Natural killer cell (primary cell): ENCODE measurements at regions not wholly inside any gene's neighbourhood (a gene's known extent, or its start where the extent isn't known, plus 50 kb on each side); places are given as distances from the start of the nearest gene placed in this dataset.

Experiments used
- ATAC-seq, 3 donors: fragments of 150-1000 bp in 2 of 3; fragments of 200-7000 bp in 1 of 3; cut with Tn5 transposase; 1 replicate in 1 of 3; 2 replicates in 2 of 3; pipeline ENCODE4 v1.10.0; 2021; ENCODE audit warnings: mild to moderate bottlenecking in 2 of 3, moderate library complexity in 2 of 3
- DNase-seq, 2 donors: peaks; one replicate each; pipeline versions ENCODE4 v3.0.0 to v3.0.0-alpha.2; 2013 to 2021; ENCODE audit warnings: mixed read lengths in 1 of 2
- H3K27ac ChIP-seq: one replicate; pipeline ENCODE4 v1.5.1; 2013; ENCODE audit warnings: mild to moderate bottlenecking, low read length
- H3K27me3 ChIP-seq: one replicate; pipeline ENCODE4 v1.6.1; 2013; ENCODE audit warnings: low read length; ENCODE audit not compliant: control insufficient read depth, insufficient read depth
- H3K36me3 ChIP-seq: one replicate; pipeline ENCODE4 v1.6.1; 2013; ENCODE audit warnings: low read length; ENCODE audit not compliant: control insufficient read depth, insufficient read depth
- H3K4me1 ChIP-seq: one replicate; pipeline ENCODE4 v1.6.1; 2013; ENCODE audit warnings: low read length; ENCODE audit not compliant: control insufficient read depth, insufficient read depth
- H3K4me3 ChIP-seq: one replicate; pipeline ENCODE4 v1.5.1; 2013; ENCODE audit warnings: low read length
- H3K9me3 ChIP-seq: one replicate; pipeline ENCODE4 v1.6.1; 2013; ENCODE audit warnings: low read length; ENCODE audit not compliant: control insufficient read depth, insufficient read depth
- H3K27ac Mint-ChIP-seq, 2 donors: one replicate each; pipeline ENCODE4 v1.8.0; 2022; ENCODE audit warnings: mild to moderate bottlenecking in 2 of 2, mixed read lengths in 2 of 2, moderate library complexity in 1 of 2
- H3K27me3 Mint-ChIP-seq, 2 donors: one replicate each; pipeline ENCODE4 v1.8.0; 2022; ENCODE audit warnings: low read depth in 2 of 2, mixed read lengths in 2 of 2
- H3K36me3 Mint-ChIP-seq: one replicate; pipeline ENCODE4 v1.8.0; 2022; ENCODE audit warnings: mixed read lengths
- H3K4me1 Mint-ChIP-seq, 2 donors: one replicate each; pipeline ENCODE4 v1.8.0; 2022; ENCODE audit warnings: mixed read lengths in 2 of 2
- H3K4me3 Mint-ChIP-seq: one replicate; pipeline ENCODE4 v1.8.0; 2022; ENCODE audit warnings: mild to moderate bottlenecking, moderate library complexity, mixed read lengths
- H3K9me3 Mint-ChIP-seq, 2 donors: one replicate each; pipeline ENCODE4 v1.8.0; 2022; ENCODE audit warnings: mixed read lengths in 2 of 2
- CTCF ChIP-seq: fragments of 200-600 bp; IDR thresholded peaks from one replicate; pipeline ENCODE4 v1.8.0; 2022; ENCODE audit warnings: antibody characterized with exemption
- WGBS: methylation state at CpG from one replicate; pipeline ENCODE4 v1.1.7; 2013; ENCODE audit warnings: missing lambda C conversion rate; ENCODE audit not compliant: insufficient coverage; 5-methylcytosine and 5-hydroxymethylcytosine counted together
- intact Hi-C: fragments of 100-400 bp; cut with micrococcal nuclease; formaldehyde crosslinking; loops from one replicate; pipeline ENCODE4 v1.14.2; 2022

DNA sequence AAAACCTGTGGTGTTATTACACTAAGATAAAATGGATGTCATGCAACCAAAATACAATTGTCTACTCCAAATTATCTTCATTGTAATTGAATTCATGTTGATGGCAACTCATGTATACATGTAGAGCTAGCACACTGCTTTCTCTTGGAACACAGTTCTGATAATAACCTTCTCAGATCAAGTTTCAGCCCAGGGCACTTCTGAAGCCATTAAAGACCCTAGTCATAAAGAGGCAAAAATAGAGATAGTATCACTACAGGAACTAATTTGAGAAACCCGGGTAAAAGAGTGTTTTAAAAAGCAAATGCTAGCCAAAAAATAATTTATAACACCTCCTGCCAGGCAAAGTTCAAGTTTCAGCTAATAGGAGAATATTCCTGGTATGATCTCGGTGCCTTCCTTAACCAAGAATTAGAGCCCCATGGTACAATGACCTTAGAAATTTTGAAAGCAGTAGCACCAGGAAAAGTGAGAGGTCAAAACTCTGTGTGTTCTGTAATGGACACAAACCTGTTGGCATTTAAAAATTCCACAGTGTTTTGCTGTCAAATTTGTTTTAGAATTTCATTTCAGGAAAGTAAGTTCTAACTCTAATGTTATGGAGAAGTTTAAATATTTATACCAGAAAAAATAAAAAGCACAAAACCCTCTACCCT, 105.0 kb upstream of the FRMD6 start:
- H3K4me1 Mint-ChIP-seq = no peaks in the 10 kb centered on the region
- no peaks in the 10 kb centered on the region for H3K4me1 ChIP-seq
- H3K9me3 Mint-ChIP-seq = no peaks in the 10 kb centered on the region
- no peak overlapping the region for H3K4me3 Mint-ChIP-seq
- intact Hi-C loops = no loop called here
- WGBS = 65% methylated on average over 2 of the region's 2 CpGs
- no peak for ATAC-seq
- no peaks in the 10 kb centered on the region for H3K36me3 ChIP-seq
- H3K9me3 ChIP-seq = no peaks in the 10 kb centered on the region
- H3K27ac ChIP-seq = no peak overlapping the region
- DNase-seq = no peak
- no peak overlapping the region for H3K27ac Mint-ChIP-seq
- no peak overlapping the region for H3K4me3 ChIP-seq
- no peak for TF ChIP-seq CTCF
- peaks cover 2% of the 10 kb centered on the region for H3K27me3 ChIP-seq
- no peaks in the 10 kb centered on the region for H3K36me3 Mint-ChIP-seq
- peaks cover 26 to 70% of the 10 kb centered on the region in 2 donors for H3K27me3 Mint-ChIP-seq

DNA sequence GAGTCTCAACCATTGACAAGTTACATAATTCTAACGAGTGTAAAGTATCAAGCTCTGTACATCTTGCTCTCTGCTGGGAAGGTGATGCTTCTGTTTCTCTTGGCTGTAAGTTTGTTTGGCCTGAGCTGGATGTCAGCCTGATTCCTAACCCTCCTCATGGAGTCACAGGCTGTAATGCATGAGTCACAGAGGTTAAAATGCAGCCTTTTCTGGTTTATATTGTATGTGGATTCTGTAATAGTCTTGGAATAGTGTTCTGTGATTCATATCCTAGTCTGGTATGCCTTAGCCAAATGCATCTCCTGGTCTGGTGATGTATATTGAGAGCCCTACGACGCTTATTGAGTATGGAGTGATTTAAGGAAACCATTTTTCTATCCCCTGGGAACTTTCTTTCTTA, 104.5 kb upstream of the FRMD6 start:
- no peaks in the 10 kb centered on the region for H3K36me3 ChIP-seq
- WGBS = no CpG with 5 or more reads among the region's 3 CpGs
- Mint-ChIP-seq H3K27me3 (peaks cover 23 to 68% of the 10 kb centered on the region in 2 donors), H3K9me3 (no peaks in the 10 kb centered on the region), H3K4me3 (no peak overlapping the region), H3K4me1 (no peaks in the 10 kb centered on the region), H3K27ac (no peak overlapping the region), H3K36me3 (no peaks in the 10 kb centered on the region)
- H3K4me1 ChIP-seq = no peaks in the 10 kb centered on the region
- peaks cover 2% of the 10 kb centered on the region for H3K27me3 ChIP-seq
- H3K27ac ChIP-seq = no peak overlapping the region
- intact Hi-C loops = no loop called here
- no peak for ATAC-seq
- no peaks in the 10 kb centered on the region for H3K9me3 ChIP-seq
- DNase-seq = no peak
- H3K4me3 ChIP-seq = no peak overlapping the region
- no peak for TF ChIP-seq CTCF

DNA sequence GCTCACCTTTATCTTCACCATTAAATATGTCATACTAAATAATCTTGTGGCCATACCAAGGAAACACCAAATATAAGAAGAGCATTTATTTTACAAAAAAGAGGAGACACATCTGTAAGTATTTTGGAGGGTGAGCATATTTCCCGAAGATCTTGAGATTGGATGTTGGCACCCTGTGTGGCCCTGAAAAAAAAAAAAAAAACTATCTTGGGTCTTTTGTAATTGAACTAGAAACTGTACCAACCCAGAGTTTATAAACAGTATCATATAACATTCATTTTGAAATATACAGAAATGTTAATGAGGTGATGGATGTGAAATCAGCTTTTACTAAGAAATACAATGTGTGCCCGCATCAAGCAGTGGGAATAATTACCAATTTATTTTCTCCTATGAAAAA, 104.0 kb upstream of the FRMD6 start:
- Histone ChIP-seq H3K4me1 (no peaks in the 10 kb centered on the region), H3K27me3 (peaks cover 2% of the 10 kb centered on the region), H3K27ac (no peak overlapping the region), H3K36me3 (no peaks in the 10 kb centered on the region), H3K4me3 (no peak overlapping the region), H3K9me3 (no peaks in the 10 kb centered on the region)
- Mint-ChIP-seq H3K4me1 (no peaks in the 10 kb centered on the region), H3K4me3 (no peak overlapping the region), H3K27me3 (peaks cover 20 to 66% of the 10 kb centered on the region in 2 donors), H3K36me3 (no peaks in the 10 kb centered on the region), H3K27ac (no peak overlapping the region), H3K9me3 (no peaks in the 10 kb centered on the region)
- no peak for ATAC-seq
- no peak for DNase-seq
- intact Hi-C loops = no loop called here
- no peak for TF ChIP-seq CTCF
- WGBS = no CpG with 5 or more reads among the region's 2 CpGs

- H3K4me1 ChIP-seq = no peaks in the 10 kb centered on the region
- DNase-seq (no peak), ATAC-seq (no peak)
- H3K36me3 ChIP-seq = no peaks in the 10 kb centered on the region
- H3K36me3 Mint-ChIP-seq = no peaks in the 10 kb centered on the region
- TF ChIP-seq CTCF = no peak
- H3K9me3 Mint-ChIP-seq = no peaks in the 10 kb centered on the region
- H3K27me3 ChIP-seq = peaks cover 6% of the 10 kb centered on the region
- H3K4me1 Mint-ChIP-seq = no peaks in the 10 kb centered on the region
- 94% methylated on average over 4 of the region's 4 CpGs for WGBS
- H3K27ac ChIP-seq = no peak overlapping the region
- H3K4me3 Mint-ChIP-seq = no peak overlapping the region
- H3K4me3 ChIP-seq = no peak overlapping the region
- intact Hi-C loops = no loop called here
- H3K27me3 Mint-ChIP-seq = peaks cover 25 to 66% of the 10 kb centered on the region in 2 donors
- no peaks in the 10 kb centered on the region for H3K9me3 ChIP-seq
- H3K27ac Mint-ChIP-seq = no peak overlapping the region
Measured at GRCh38 chr14:51548187-51548586, 103.5 kb upstream of the FRMD6 start.
